SK-N-SH treated with all-trans-retinoic acid at 6 μM for 48 hours (cell line): ENCODE measurements at regions not wholly inside any gene's neighbourhood (a gene's known extent, or its start where the extent isn't known, plus 50 kb on each side); places are given as distances from the start of the nearest gene placed in this dataset.

Experiments used
- ATAC-seq: fragments of 200-7000 bp; cut with Tn5 transposase; 3 replicates; pipeline ENCODE4 v1.9.1; 2020; ENCODE audit warnings: mild to moderate bottlenecking, moderate library complexity
- CREB5 ChIP-seq: fragments of 250-450 bp; sonication (Bioruptor Pico); IDR thresholded peaks from 2 replicates; pipeline ENCODE4 v1.5.1; 2020; ENCODE audit warnings: low read depth, mild to moderate bottlenecking, moderate library complexity
- CSDC2 ChIP-seq: fragments of 250-450 bp; sonication (Bioruptor Pico); IDR thresholded peaks from 2 replicates; pipeline ENCODE4 v1.5.0; 2020; ENCODE audit warnings: mild to moderate bottlenecking, moderate library complexity
- CSRNP3 ChIP-seq: fragments of 250-450 bp; sonication (Bioruptor Pico); IDR thresholded peaks from 2 replicates; pipeline ENCODE4 v1.5.1; 2021; ENCODE audit warnings: mild to moderate bottlenecking, moderate library complexity
- GLIS3 ChIP-seq: fragments of 250-450 bp; sonication (Bioruptor Pico); IDR thresholded peaks from 2 replicates; pipeline ENCODE4 v1.5.0; 2020; ENCODE audit warnings: mild to moderate bottlenecking, moderate library complexity
- ISL1 ChIP-seq: fragments of 250-450 bp; sonication (Bioruptor Pico); IDR thresholded peaks from 2 replicates; pipeline ENCODE4 v2.1.2; 2022; ENCODE audit warnings: mild to moderate bottlenecking, moderate library complexity
- OSR1 ChIP-seq: fragments of 250-450 bp; sonication (Bioruptor Pico); IDR thresholded peaks from 2 replicates; pipeline ENCODE4 v1.8.0; 2022; ENCODE audit warnings: moderate library complexity, mild to moderate bottlenecking, inconsistent platforms
- PATZ1 ChIP-seq: fragments of 250-450 bp; sonication (Bioruptor Pico); IDR thresholded peaks from 2 replicates; pipeline ENCODE4 v1.8.0; 2020; ENCODE audit warnings: mild to moderate bottlenecking, moderate library complexity, borderline replicate concordance
- POU6F1 ChIP-seq: fragments of 250-450 bp; sonication (Bioruptor Pico); IDR thresholded peaks from 2 replicates; pipeline ENCODE4 v1.8.0; 2021; ENCODE audit warnings: low read depth, mild to moderate bottlenecking, moderate library complexity, borderline replicate concordance
- PPARA ChIP-seq: fragments of 250-450 bp; sonication (Bioruptor Pico); IDR thresholded peaks from 2 replicates; pipeline ENCODE4 v1.5.0; 2020; ENCODE audit warnings: mild to moderate bottlenecking, borderline replicate concordance
- RARB ChIP-seq: fragments of 250-450 bp; sonication (Bioruptor Pico); IDR thresholded peaks from 2 replicates; pipeline ENCODE4 v1.8.0; 2021; ENCODE audit warnings: mild to moderate bottlenecking, moderate library complexity
- SNAI2 ChIP-seq: fragments of 250-450 bp; sonication (Bioruptor Pico); IDR thresholded peaks from 2 replicates; pipeline ENCODE4 v1.5.0; 2020; ENCODE audit warnings: mild to moderate bottlenecking, moderate library complexity
- TCF4 ChIP-seq: fragments of 250-450 bp; sonication (Bioruptor Pico); IDR thresholded peaks from 2 replicates; pipeline ENCODE4 v1.8.0; 2021; ENCODE audit warnings: mild to moderate bottlenecking, moderate library complexity, borderline replicate concordance
- TSHZ2 ChIP-seq: fragments of 250-450 bp; sonication (Bioruptor Pico); IDR thresholded peaks from 2 replicates; pipeline ENCODE4 v1.5.0; 2020; ENCODE audit warnings: mild to moderate bottlenecking, moderate library complexity
- ZFP30 ChIP-seq: fragments of 450-650 bp; formaldehyde crosslinking; IDR thresholded peaks from 2 replicates; pipeline ENCODE4 v1.5.0; 2022; ENCODE audit warnings: mild to moderate bottlenecking, moderate library complexity
- ZNF70 ChIP-seq: fragments of 450-650 bp; formaldehyde crosslinking; IDR thresholded peaks from 2 replicates; pipeline ENCODE4 v1.5.0; 2020; ENCODE audit warnings: mild to moderate bottlenecking, moderate library complexity
- ZNF8 ChIP-seq: fragments of 450-650 bp; formaldehyde crosslinking; IDR thresholded peaks from 2 replicates; pipeline ENCODE4 v1.5.0; 2020; ENCODE audit warnings: mild to moderate bottlenecking, moderate library complexity

- no peak for TF ChIP-seq TSHZ2 (CRISPR knock-in tag)
Observed at GRCh38 chr4:37068580-37068979, 176.0 kb upstream of the NWD2 start.

GRCh38 chr4:37070041-37070440 is 174.5 kb upstream of the NWD2 start:
- no peak for ATAC-seq
- TF ChIP-seq PATZ1 (CRISPR knock-in tag) (no peak), CSDC2 (CRISPR knock-in tag) (no peak), OSR1 (CRISPR knock-in tag) (no peak)

More at GRCh38 chr4:37068580-37068979, 176.0 kb upstream of the NWD2 start:
- 0 out of 3 replicates have a peak, but pooled peaks have one; percentile 25 for ATAC-seq

- ATAC-seq = no peak
- TF ChIP-seq SNAI2 (CRISPR knock-in tag) (no peak), ZFP30 (no peak), OSR1 (CRISPR knock-in tag) (no peak), CSRNP3 (CRISPR knock-in tag) (no peak), ZNF70 (no peak), PATZ1 (CRISPR knock-in tag) (no peak), ZNF8 (no peak), CSDC2 (CRISPR knock-in tag) (no peak), TCF4 (CRISPR knock-in tag) (no peak), RARB (CRISPR knock-in tag) (no peak), GLIS3 (no peak)
Observed at GRCh38 chr4:37071576-37071975, 173.0 kb upstream of the NWD2 start.

- ATAC-seq = peak; percentile 88
- TF ChIP-seq CREB5 (CRISPR knock-in tag) = no peak
- no peak for TF ChIP-seq GLIS3
- TF ChIP-seq POU6F1 = no peak
- no peak for TF ChIP-seq PPARA (CRISPR knock-in tag)
- TF ChIP-seq OSR1 (CRISPR knock-in tag) = no peak
- no peak for TF ChIP-seq ISL1
Observed at GRCh38 chr4:37073226-37073840, 171.2 kb upstream of the NWD2 start.
